ENCODE measurements at regions not wholly inside any gene's neighbourhood (a gene's known extent, or its start where the extent isn't known, plus 50 kb on each side); places are given as distances from the start of the nearest gene placed in this dataset.

- Histone ChIP-seq H3K4me1 (ENCODE audit: low read length) (no peaks in the 10 kb centered on the region), H3K4me3 (ENCODE audit: low read length) (no peak overlapping the region), H3K4me2 (ENCODE audit: low read length) (no peak overlapping the region), H3K79me2 (ENCODE audit: low read length) (no peaks in the 10 kb centered on the region), H3K27me3 (ENCODE audit: low read depth, low read length) (no peaks in the 10 kb centered on the region), H3K9ac (ENCODE audit: low read length) (no peak overlapping the region), H3K27ac (ENCODE audit: low read length) (no peak overlapping the region), H2AFZ (ENCODE audit: low read depth, low read length) (no peak overlapping the region), H4K20me1 (ENCODE audit: insufficient read depth, low read length) (no peaks in the 10 kb centered on the region), H3K9me3 (ENCODE audit: insufficient read depth, low read length) (no peaks in the 10 kb centered on the region), H3K36me3 (replicated peaks; ENCODE audit: low read depth, low read length) (no peaks in the 10 kb centered on the region)
- TF ChIP-seq EZH2phosphoT487 (IDR thresholded peaks at IDR 0.05; ENCODE audit: low read depth): no peak
- TF ChIP-seq CTCF (IDR thresholded peaks at IDR 0.05; ENCODE audit: low read depth, low read length): no peak
Measured at GRCh38 chr7:10815546-10815945, 158.1 kb upstream of the PHF14 start.

- no peak overlapping the region for H2AFZ ChIP-seq (ENCODE audit: low read depth, low read length)
- no peak overlapping the region for H3K27ac ChIP-seq (ENCODE audit: low read length)
- H3K4me2 ChIP-seq (ENCODE audit: low read length): no peak overlapping the region
- no peaks in the 10 kb centered on the region for H3K79me2 ChIP-seq (ENCODE audit: low read length)
- no peak overlapping the region for H3K4me3 ChIP-seq (ENCODE audit: low read length)
- no peak overlapping the region for H3K9ac ChIP-seq (ENCODE audit: low read length)
- no peaks in the 10 kb centered on the region for H3K4me1 ChIP-seq (ENCODE audit: low read length)
- no peak for TF ChIP-seq CTCF (IDR thresholded peaks at IDR 0.05; ENCODE audit: low read depth, low read length)
- TF ChIP-seq EZH2phosphoT487 (IDR thresholded peaks at IDR 0.05; ENCODE audit: low read depth): no peak
- no peaks in the 10 kb centered on the region for H3K36me3 ChIP-seq (replicated peaks; ENCODE audit: low read depth, low read length)
- H3K9me3 ChIP-seq (ENCODE audit: insufficient read depth, low read length): no peaks in the 10 kb centered on the region
- no peaks in the 10 kb centered on the region for H4K20me1 ChIP-seq (ENCODE audit: insufficient read depth, low read length)
- H3K27me3 ChIP-seq (ENCODE audit: low read depth, low read length): no peaks in the 10 kb centered on the region
Measured at GRCh38 chr7:10821156-10821555, 152.5 kb upstream of the PHF14 start.

- no peaks in the 10 kb centered on the region for H3K79me2 ChIP-seq (ENCODE audit: low read length)
- no peak overlapping the region for H3K4me3 ChIP-seq (ENCODE audit: low read length)
- no peaks in the 10 kb centered on the region for H3K27me3 ChIP-seq (ENCODE audit: low read depth, low read length)
- no peaks in the 10 kb centered on the region for H3K4me1 ChIP-seq (ENCODE audit: low read length)
- no peak overlapping the region for H3K9ac ChIP-seq (ENCODE audit: low read length)
- H4K20me1 ChIP-seq (ENCODE audit: insufficient read depth, low read length): no peaks in the 10 kb centered on the region
- no peak overlapping the region for H3K4me2 ChIP-seq (ENCODE audit: low read length)
- H3K9me3 ChIP-seq (ENCODE audit: insufficient read depth, low read length): no peaks in the 10 kb centered on the region
- H3K36me3 ChIP-seq (replicated peaks; ENCODE audit: low read depth, low read length): no peaks in the 10 kb centered on the region
- no peak overlapping the region for H2AFZ ChIP-seq (ENCODE audit: low read depth, low read length)
- no peak overlapping the region for H3K27ac ChIP-seq (ENCODE audit: low read length)
- TF ChIP-seq EZH2phosphoT487 (IDR thresholded peaks at IDR 0.05; ENCODE audit: low read depth) (no peak), CTCF (IDR thresholded peaks at IDR 0.05; ENCODE audit: low read depth, low read length) (no peak)
Measured at GRCh38 chr7:10824154-10824553, 149.5 kb upstream of the PHF14 start.

DNA sequence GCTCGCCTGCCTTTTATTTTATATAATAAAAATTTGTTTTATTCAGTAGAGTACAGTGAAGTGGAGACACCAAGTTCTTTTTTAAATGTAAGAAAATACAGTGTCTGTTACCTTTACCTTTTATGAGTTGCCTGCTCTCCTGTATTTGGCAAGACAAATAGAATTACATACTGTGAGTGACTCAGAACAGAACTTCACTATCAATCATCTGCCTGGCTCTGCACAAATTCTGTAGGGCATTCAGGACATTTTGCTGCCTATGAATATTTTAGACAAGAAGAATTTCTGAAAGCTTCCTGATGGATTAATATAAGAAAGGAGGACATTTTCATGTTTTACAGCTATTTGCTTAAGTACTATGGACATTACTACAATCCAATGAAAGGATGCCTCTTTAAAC lies 135.4 kb upstream of the PHF14 start:
- Histone ChIP-seq H3K79me2 (ENCODE audit: low read length) (no peaks in the 10 kb centered on the region), H3K36me3 (replicated peaks; ENCODE audit: low read depth, low read length) (no peaks in the 10 kb centered on the region), H3K27me3 (ENCODE audit: low read depth, low read length) (no peaks in the 10 kb centered on the region), H3K9ac (ENCODE audit: low read length) (no peak overlapping the region), H2AFZ (ENCODE audit: low read depth, low read length) (no peak overlapping the region), H3K27ac (ENCODE audit: low read length) (no peak overlapping the region), H3K9me3 (ENCODE audit: insufficient read depth, low read length) (no peaks in the 10 kb centered on the region), H3K4me3 (ENCODE audit: low read length) (no peak overlapping the region), H3K4me1 (ENCODE audit: low read length) (peaks cover 7% of the 10 kb centered on the region), H3K4me2 (ENCODE audit: low read length) (no peak overlapping the region), H4K20me1 (ENCODE audit: insufficient read depth, low read length) (no peaks in the 10 kb centered on the region)
- TF ChIP-seq EZH2phosphoT487 (IDR thresholded peaks at IDR 0.05; ENCODE audit: low read depth): no peak
- TF ChIP-seq CTCF (IDR thresholded peaks at IDR 0.05; ENCODE audit: low read depth, low read length): no peak

All from OCI-LY3 (cell line).